H9 (cell line): ENCODE measurements at regions not wholly inside any gene's neighbourhood (a gene's known extent, or its start where the extent isn't known, plus 50 kb on each side); places are given as distances from the start of the nearest gene placed in this dataset.

Experiments
- DNase-seq: peaks from one replicate; pipeline ENCODE4 v3.0.0-alpha.2; 2017
- H2AFZ ChIP-seq: one replicate; pipeline ENCODE4 v1.6.1; 2013; ENCODE audit warnings: mild to moderate bottlenecking, low read length, control low read depth, moderate library complexity
- H2AK5ac ChIP-seq: 2 replicates; pipeline ENCODE4 v1.6.1; 2013; ENCODE audit warnings: low read length, control low read depth, mixed read lengths; ENCODE audit not compliant: insufficient read length
- H2BK120ac ChIP-seq: one replicate; pipeline ENCODE4 v1.6.1; 2013; ENCODE audit warnings: low read depth, mild to moderate bottlenecking, low read length, control low read depth, inconsistent platforms; ENCODE audit not compliant: poor library complexity, severe bottlenecking
- H2BK12ac ChIP-seq: 2 replicates; pipeline ENCODE4 v1.6.1; 2013; ENCODE audit warnings: low read length, control low read depth, mixed read lengths, low read depth; ENCODE audit not compliant: insufficient read length
- H2BK15ac ChIP-seq: 2 replicates; pipeline ENCODE4 v1.6.1; 2013; ENCODE audit warnings: low read depth, low read length, control low read depth
- H2BK20ac ChIP-seq: one replicate; pipeline ENCODE4 v1.6.1; 2013; ENCODE audit warnings: low read depth, mild to moderate bottlenecking, low read length, control low read depth, inconsistent platforms; ENCODE audit not compliant: poor library complexity, severe bottlenecking
- H2BK5ac ChIP-seq: 2 replicates; pipeline ENCODE4 v1.6.1; 2013; ENCODE audit warnings: low read length, control low read depth, mixed read lengths; ENCODE audit not compliant: insufficient read length
- H3K14ac ChIP-seq: 2 replicates; pipeline ENCODE4 v1.6.1; 2013; ENCODE audit warnings: low read length, control low read depth; ENCODE audit not compliant: insufficient read depth
- H3K18ac ChIP-seq: 2 replicates; pipeline ENCODE4 v1.6.1; 2013; ENCODE audit warnings: low read depth, mild to moderate bottlenecking, mixed read lengths, low read length, control low read depth; ENCODE audit not compliant: insufficient read length
- H3K23ac ChIP-seq: 2 replicates; pipeline ENCODE4 v1.6.1; 2013; ENCODE audit warnings: low read length, control low read depth, mixed read lengths, low read depth; ENCODE audit not compliant: insufficient read length
- H3K23me2 ChIP-seq: 2 replicates; pipeline ENCODE4 v1.6.1; 2013; ENCODE audit warnings: low read depth, mild to moderate bottlenecking, mixed read lengths, low read length, control low read depth; ENCODE audit not compliant: insufficient read length, poor library complexity, severe bottlenecking
- H3K27ac ChIP-seq: 2 replicates; pipeline ENCODE4 v1.5.1; 2013; ENCODE audit warnings: low read length, control low read depth, mixed read lengths, low read depth; ENCODE audit not compliant: insufficient read length
- H3K27me3 ChIP-seq: 2 replicates; pipeline ENCODE4 v1.6.1; 2013; ENCODE audit warnings: low read length, control low read depth, inconsistent platforms; ENCODE audit not compliant: insufficient read depth
- H3K4ac ChIP-seq: 2 replicates; pipeline ENCODE4 v1.6.1; 2013; ENCODE audit warnings: low read depth, mild to moderate bottlenecking, control low read depth, inconsistent platforms, low read length, moderate library complexity
- H3K4me1 ChIP-seq: 2 replicates; pipeline ENCODE4 v1.6.1; 2013; ENCODE audit warnings: low read length, control low read depth, inconsistent platforms; ENCODE audit not compliant: insufficient read depth
- H3K4me2 ChIP-seq: 2 replicates; pipeline ENCODE4 v1.6.1; 2013; ENCODE audit warnings: low read length, control low read depth, mixed read lengths; ENCODE audit not compliant: insufficient read length, insufficient read depth
- H3K56ac ChIP-seq: 2 replicates; pipeline ENCODE4 v1.6.1; 2013; ENCODE audit warnings: low read depth, mild to moderate bottlenecking, mixed read lengths, low read length, control low read depth; ENCODE audit not compliant: insufficient read length
- H3K79me1 ChIP-seq: 2 replicates; pipeline ENCODE4 v1.6.1; 2013; ENCODE audit warnings: low read depth, mild to moderate bottlenecking, moderate library complexity, low read length, control low read depth, inconsistent platforms; ENCODE audit not compliant: insufficient read depth, poor library complexity, severe bottlenecking
- H3K79me2 ChIP-seq: 2 replicates; pipeline ENCODE4 v1.6.1; 2013; ENCODE audit warnings: low read length, control low read depth, inconsistent platforms; ENCODE audit not compliant: insufficient read depth
- H3K9ac ChIP-seq: 2 replicates; pipeline ENCODE4 v1.6.1; 2013; ENCODE audit warnings: low read length, control low read depth, mixed read lengths; ENCODE audit not compliant: insufficient read length; ENCODE audit errors: extremely low read depth
- H3K9me3 ChIP-seq: one replicate; pipeline ENCODE4 v1.6.1; 2013; ENCODE audit warnings: low read depth, low read length, inconsistent platforms; ENCODE audit not compliant: control insufficient read depth
- H3T11ph ChIP-seq: one replicate; pipeline ENCODE4 v1.6.1; 2013; ENCODE audit warnings: mild to moderate bottlenecking, low read length, control low read depth, inconsistent platforms
- H4K20me1 ChIP-seq: one replicate; pipeline ENCODE4 v1.6.1; 2013; ENCODE audit not compliant: control insufficient read depth, insufficient read length, insufficient read depth
- H4K5ac ChIP-seq: 2 replicates; pipeline ENCODE4 v1.6.1; 2013; ENCODE audit warnings: low read depth, mild to moderate bottlenecking, mixed read lengths, low read length, control low read depth; ENCODE audit not compliant: insufficient read length
- H4K8ac ChIP-seq: replicated peaks from 2 replicates; pipeline ENCODE4 v1.6.1; 2013; ENCODE audit warnings: low read length, control low read depth, mixed read lengths, low read depth; ENCODE audit not compliant: insufficient read length
- H4K91ac ChIP-seq: 2 replicates; pipeline ENCODE4 v1.6.1; 2013; ENCODE audit warnings: low read depth, mild to moderate bottlenecking, moderate library complexity, mixed read lengths, low read length, control low read depth; ENCODE audit not compliant: insufficient read length
- H3K27ac Mint-ChIP-seq, 3 experiments: 2 replicates in 2 of 3; 3 replicates in 1 of 3; pipeline ENCODE4 v1.8.0; 2020 to 2021; ENCODE audit warnings: mixed read lengths in 3 of 3, mild to moderate bottlenecking in 1 of 3, moderate library complexity in 1 of 3
- H3K27me3 Mint-ChIP-seq: 2 replicates; pipeline ENCODE4 v1.8.0; 2021; ENCODE audit warnings: low read depth, mild to moderate bottlenecking, moderate library complexity, mixed read lengths
- H3K36me3 Mint-ChIP-seq, 3 experiments: 2 replicates in 2 of 3; 3 replicates in 1 of 3; pipeline ENCODE4 v1.8.0; 2020 to 2021; ENCODE audit warnings: low read depth in 3 of 3, mixed read lengths in 3 of 3; ENCODE audit not compliant: insufficient read depth in 1 of 3
- H3K4me1 Mint-ChIP-seq, 2 experiments: 2 replicates each; pipeline ENCODE4 v1.8.0; 2020; ENCODE audit warnings: mixed read lengths in 2 of 2
- H3K4me3 Mint-ChIP-seq, 2 experiments: 2 replicates in 1 of 2; 3 replicates in 1 of 2; pipeline ENCODE4 v1.8.0; 2020 to 2021; ENCODE audit warnings: mild to moderate bottlenecking in 2 of 2, mixed read lengths in 2 of 2, moderate library complexity in 1 of 2
- H3K9me3 Mint-ChIP-seq, 2 experiments: 2 replicates in 1 of 2; 3 replicates in 1 of 2; pipeline ENCODE4 v1.8.0; 2020; ENCODE audit warnings: mild to moderate bottlenecking in 2 of 2, mixed read lengths in 2 of 2, moderate library complexity in 1 of 2
- WGBS: extraction: QIAGEN DNeasy Blood & Tissue Kit; methylation state at CpG from one replicate; pipeline ENCODE4 v1.1.7; 2013; ENCODE audit warnings: missing lambda C conversion rate, low lambda C conversion rate, mixed read lengths; ENCODE audit not compliant: insufficient read length; ENCODE audit errors: extremely low coverage; 5-methylcytosine and 5-hydroxymethylcytosine counted together
- TF ChIP-seq, protein P1 (sequence below): fragments of 200-600 bp; sonication (generic); conservative IDR thresholded peaks from 3 replicates; pipeline ENCODE4 v1.8.0; 2021; ENCODE audit warnings: antibody characterized with exemption, mild to moderate bottlenecking

DNA sequence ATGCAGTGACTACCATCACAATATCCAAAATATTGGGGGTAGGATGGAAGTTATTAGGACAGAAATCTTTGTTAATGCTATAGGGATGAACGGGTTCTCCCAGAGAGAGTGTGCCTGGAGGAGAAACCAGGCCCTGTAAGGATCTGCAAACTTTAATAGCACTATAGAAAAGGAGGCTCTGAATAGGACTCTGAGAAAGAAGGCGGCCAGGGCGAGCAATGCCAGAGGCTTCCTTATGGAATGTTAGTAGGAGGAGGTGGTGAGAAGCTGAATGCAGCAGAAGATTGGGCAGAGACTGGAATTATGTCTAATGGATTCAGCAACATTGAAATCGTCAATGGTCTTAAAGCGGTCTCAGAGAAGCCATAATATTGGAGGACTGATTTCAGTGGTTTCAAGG lies 84.6 kb upstream of the SYNDIG1 start:
- no peak overlapping the region for H3K27ac ChIP-seq
- no peak overlapping the region for H2AK5ac ChIP-seq
- TF ChIP-seq, protein P1, sequence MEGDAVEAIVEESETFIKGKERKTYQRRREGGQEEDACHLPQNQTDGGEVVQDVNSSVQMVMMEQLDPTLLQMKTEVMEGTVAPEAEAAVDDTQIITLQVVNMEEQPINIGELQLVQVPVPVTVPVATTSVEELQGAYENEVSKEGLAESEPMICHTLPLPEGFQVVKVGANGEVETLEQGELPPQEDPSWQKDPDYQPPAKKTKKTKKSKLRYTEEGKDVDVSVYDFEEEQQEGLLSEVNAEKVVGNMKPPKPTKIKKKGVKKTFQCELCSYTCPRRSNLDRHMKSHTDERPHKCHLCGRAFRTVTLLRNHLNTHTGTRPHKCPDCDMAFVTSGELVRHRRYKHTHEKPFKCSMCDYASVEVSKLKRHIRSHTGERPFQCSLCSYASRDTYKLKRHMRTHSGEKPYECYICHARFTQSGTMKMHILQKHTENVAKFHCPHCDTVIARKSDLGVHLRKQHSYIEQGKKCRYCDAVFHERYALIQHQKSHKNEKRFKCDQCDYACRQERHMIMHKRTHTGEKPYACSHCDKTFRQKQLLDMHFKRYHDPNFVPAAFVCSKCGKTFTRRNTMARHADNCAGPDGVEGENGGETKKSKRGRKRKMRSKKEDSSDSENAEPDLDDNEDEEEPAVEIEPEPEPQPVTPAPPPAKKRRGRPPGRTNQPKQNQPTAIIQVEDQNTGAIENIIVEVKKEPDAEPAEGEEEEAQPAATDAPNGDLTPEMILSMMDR = no peak
- WGBS = no CpG with 5 or more reads among the region's 5 CpGs
- no peak overlapping the region for H4K5ac ChIP-seq
- no peaks in the 10 kb centered on the region for H3K79me2 ChIP-seq
- H3K14ac ChIP-seq = no peak overlapping the region
- H4K8ac ChIP-seq = no peak overlapping the region
- no peak overlapping the region for H2BK120ac ChIP-seq
- no peak overlapping the region for H3K4ac ChIP-seq
- Mint-ChIP-seq H3K9me3 (no peaks in the 10 kb centered on the region; a peak in 1 of 5 replicates), H3K4me1 (peaks cover 3 to 7% of the 10 kb centered on the region in 2 experiments), H3K27me3 (peaks cover 8% of the 10 kb centered on the region), H3K36me3 (no peaks in the 10 kb centered on the region), H3K4me3 (no peak overlapping the region), H3K27ac (no peak overlapping the region)
- no peak overlapping the region for H3K18ac ChIP-seq
- H2BK20ac ChIP-seq = no peak overlapping the region
- H3K56ac ChIP-seq = no peak overlapping the region
- no peak for DNase-seq
- H4K20me1 ChIP-seq = no peaks in the 10 kb centered on the region
- no peak overlapping the region for H2BK12ac ChIP-seq
- H3K23ac ChIP-seq = no peak overlapping the region
- H3K4me2 ChIP-seq = no peak overlapping the region
- H2BK5ac ChIP-seq = no peak overlapping the region
- H4K91ac ChIP-seq = no peak overlapping the region
- H3T11ph ChIP-seq = no peak overlapping the region
- H2AFZ ChIP-seq = no peak overlapping the region
- H2BK15ac ChIP-seq = no peak overlapping the region
- H3K9me3 ChIP-seq = no peaks in the 10 kb centered on the region
- no peaks in the 10 kb centered on the region for H3K27me3 ChIP-seq
- no peaks in the 10 kb centered on the region for H3K79me1 ChIP-seq
- H3K9ac ChIP-seq = no peak overlapping the region
- H3K4me1 ChIP-seq = no peaks in the 10 kb centered on the region
- H3K23me2 ChIP-seq = no peaks in the 10 kb centered on the region
